MM.1S (cell line): ENCODE measurements at regions not wholly inside any gene's neighbourhood (a gene's known extent, or its start where the extent isn't known, plus 50 kb on each side); places are given as distances from the start of the nearest gene placed in this dataset.

ENCODE experiments used
- DNase-seq: peaks from one replicate; pipeline ENCODE4 v3.0.0-alpha.2; 2015
- H2AFZ ChIP-seq: fragments of 300-600 bp; sonication (generic); 2 replicates; pipeline ENCODE4 v1.6.0; 2016; ENCODE audit warnings: antibody characterized with exemption, low read length
- H3F3A ChIP-seq: fragments of 300-600 bp; sonication (generic); 2 replicates; pipeline ENCODE4 v1.6.1; 2016; ENCODE audit warnings: mild to moderate bottlenecking, antibody characterized with exemption, low read length, moderate library complexity, mixed read lengths; ENCODE audit not compliant: insufficient read depth
- H3K27ac ChIP-seq: fragments of 300-600 bp; sonication (generic); 2 replicates; pipeline ENCODE4 v1.5.1; 2016; ENCODE audit warnings: mild to moderate bottlenecking, low read length
- H3K27me3 ChIP-seq: fragments of 300-600 bp; sonication (generic); replicated peaks from 2 replicates; pipeline ENCODE4 v1.6.0; 2016; ENCODE audit warnings: low read length; ENCODE audit not compliant: insufficient read depth
- H3K36me3 ChIP-seq: fragments of 300-600 bp; sonication (generic); replicated peaks from 2 replicates; pipeline ENCODE4 v1.6.1; 2016; ENCODE audit warnings: mild to moderate bottlenecking, low read length, mixed read lengths; ENCODE audit not compliant: insufficient read depth
- H3K4me1 ChIP-seq: fragments of 300-600 bp; sonication (generic); 2 replicates; pipeline ENCODE4 v1.6.1; 2016; ENCODE audit warnings: low read length, mixed read lengths
- H3K4me2 ChIP-seq: fragments of 300-600 bp; sonication (generic); 2 replicates; pipeline ENCODE4 v1.6.0; 2016; ENCODE audit warnings: low read depth, low read length
- H3K4me3 ChIP-seq: fragments of 300-600 bp; sonication (generic); 2 replicates; pipeline ENCODE4 v1.5.1; 2016; ENCODE audit warnings: low read length, mixed read lengths
- H3K79me2 ChIP-seq: fragments of 300-600 bp; sonication (generic); 2 replicates; pipeline ENCODE4 v1.6.1; 2016; ENCODE audit warnings: mixed run types, low read length, mixed read lengths
- H3K9ac ChIP-seq: fragments of 300-600 bp; sonication (generic); 2 replicates; pipeline ENCODE4 v1.6.1; 2016; ENCODE audit warnings: low read length, mixed read lengths
- H3K9me2 ChIP-seq: fragments of 300-600 bp; sonication (generic); replicated peaks from 2 replicates; pipeline ENCODE4 v1.6.1; 2016; ENCODE audit warnings: mild to moderate bottlenecking, low read length, mixed read lengths; ENCODE audit not compliant: insufficient read depth
- H3K9me3 ChIP-seq: fragments of 300-600 bp; sonication (generic); replicated peaks from 2 replicates; pipeline ENCODE4 v1.6.1; 2016; ENCODE audit warnings: mild to moderate bottlenecking, low read length, mixed read lengths; ENCODE audit not compliant: insufficient read depth
- H4K20me1 ChIP-seq: fragments of 300-600 bp; sonication (generic); 2 replicates; pipeline ENCODE4 v1.6.1; 2016; ENCODE audit warnings: mild to moderate bottlenecking, low read length, moderate library complexity, mixed read lengths; ENCODE audit not compliant: insufficient read depth
- EZH2 ChIP-seq: fragments of 300-600 bp; sonication (generic); optimal IDR thresholded peaks from 2 replicates; pipeline ENCODE3; 2017; ENCODE audit warnings: low read depth, mild to moderate bottlenecking, antibody characterized with exemption, low read length, mixed read lengths
- EZH2phosphoT487 ChIP-seq: fragments of 300-600 bp; sonication (generic); IDR thresholded peaks from 2 replicates; pipeline ENCODE4 v1.6.1; 2018; ENCODE audit warnings: antibody characterized with exemption, low read length
- TF ChIP-seq, protein P1 (sequence below): fragments of 300-600 bp; sonication (generic); IDR thresholded peaks from 2 replicates; pipeline ENCODE4 v1.5.1; 2016; ENCODE audit warnings: antibody characterized with exemption, low read length, mixed read lengths

DNA sequence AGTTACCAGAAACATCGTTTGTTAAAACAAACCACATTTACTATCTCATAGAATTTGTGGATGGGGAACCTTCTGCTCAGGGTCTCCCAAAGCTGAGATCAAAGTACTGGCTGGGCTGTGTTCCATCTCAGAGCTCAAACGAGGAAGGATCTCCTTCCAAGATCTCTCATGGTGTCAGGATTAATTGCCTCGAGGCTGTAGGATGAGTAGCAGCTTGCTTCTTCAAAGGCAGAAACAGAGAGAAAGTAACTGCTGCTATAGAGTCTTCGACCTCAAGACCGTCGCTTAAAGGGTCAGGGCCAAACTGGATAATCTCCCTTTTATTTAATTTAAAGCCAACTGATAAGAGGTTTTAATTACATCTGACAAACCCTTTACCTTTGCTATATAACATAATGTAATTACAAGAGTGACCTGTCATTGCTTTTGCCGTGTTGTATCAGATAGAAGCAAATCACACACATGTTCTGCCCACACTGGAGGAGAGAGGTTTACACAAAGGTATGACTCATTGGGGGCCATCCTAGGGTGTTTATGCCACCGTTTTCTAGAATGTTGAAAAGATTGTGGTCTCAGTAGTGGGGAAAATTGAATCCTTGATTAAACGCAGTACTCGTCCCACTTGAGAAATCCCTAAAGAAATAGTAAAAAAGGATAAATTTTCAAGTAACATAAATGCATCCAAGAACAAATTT is 868.8 kb upstream of the TMEM132C start:
- TF ChIP-seq, protein P1, sequence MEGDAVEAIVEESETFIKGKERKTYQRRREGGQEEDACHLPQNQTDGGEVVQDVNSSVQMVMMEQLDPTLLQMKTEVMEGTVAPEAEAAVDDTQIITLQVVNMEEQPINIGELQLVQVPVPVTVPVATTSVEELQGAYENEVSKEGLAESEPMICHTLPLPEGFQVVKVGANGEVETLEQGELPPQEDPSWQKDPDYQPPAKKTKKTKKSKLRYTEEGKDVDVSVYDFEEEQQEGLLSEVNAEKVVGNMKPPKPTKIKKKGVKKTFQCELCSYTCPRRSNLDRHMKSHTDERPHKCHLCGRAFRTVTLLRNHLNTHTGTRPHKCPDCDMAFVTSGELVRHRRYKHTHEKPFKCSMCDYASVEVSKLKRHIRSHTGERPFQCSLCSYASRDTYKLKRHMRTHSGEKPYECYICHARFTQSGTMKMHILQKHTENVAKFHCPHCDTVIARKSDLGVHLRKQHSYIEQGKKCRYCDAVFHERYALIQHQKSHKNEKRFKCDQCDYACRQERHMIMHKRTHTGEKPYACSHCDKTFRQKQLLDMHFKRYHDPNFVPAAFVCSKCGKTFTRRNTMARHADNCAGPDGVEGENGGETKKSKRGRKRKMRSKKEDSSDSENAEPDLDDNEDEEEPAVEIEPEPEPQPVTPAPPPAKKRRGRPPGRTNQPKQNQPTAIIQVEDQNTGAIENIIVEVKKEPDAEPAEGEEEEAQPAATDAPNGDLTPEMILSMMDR: no peak
- TF ChIP-seq EZH2phosphoT487: no peak
- TF ChIP-seq EZH2: no peak
- Histone ChIP-seq H3K27me3 (no peaks in the 10 kb centered on the region), H3K79me2 (no peaks in the 10 kb centered on the region), H2AFZ (no peak overlapping the region), H3F3A (no peaks in the 10 kb centered on the region), H3K9me3 (no peaks in the 10 kb centered on the region), H3K36me3 (no peaks in the 10 kb centered on the region), H3K4me3 (no peak overlapping the region), H3K4me1 (no peaks in the 10 kb centered on the region), H3K9ac (no peak overlapping the region), H4K20me1 (no peaks in the 10 kb centered on the region), H3K9me2 (no peaks in the 10 kb centered on the region), H3K27ac (no peak overlapping the region), H3K4me2 (no peak overlapping the region)
- DNase-seq: no peak

DNA sequence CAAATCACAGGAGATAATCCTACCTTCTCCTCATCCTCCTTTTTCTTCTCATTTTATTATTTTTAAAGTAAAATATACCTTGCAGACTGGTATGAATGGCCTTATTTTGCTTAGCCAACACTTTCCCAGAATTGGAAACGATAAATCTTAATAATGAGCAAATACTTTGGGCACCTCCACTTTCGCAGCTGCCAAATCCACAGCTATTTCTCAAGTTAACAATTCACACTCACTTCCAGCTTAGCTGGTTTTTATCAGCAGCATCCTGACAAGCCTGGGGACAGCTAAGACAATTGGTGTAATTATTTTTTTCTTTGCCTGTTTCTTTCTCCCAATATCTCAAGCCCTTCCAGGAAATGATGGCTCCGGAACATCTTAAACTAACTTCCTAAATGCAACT is 867.5 kb upstream of the TMEM132C start:
- H2AFZ ChIP-seq: no peak overlapping the region
- H3K4me2 ChIP-seq: no peak overlapping the region
- no peak for DNase-seq
- H3K36me3 ChIP-seq: no peaks in the 10 kb centered on the region
- H3K79me2 ChIP-seq: no peaks in the 10 kb centered on the region
- H3K4me3 ChIP-seq: no peak overlapping the region
- no peaks in the 10 kb centered on the region for H3K4me1 ChIP-seq
- H3F3A ChIP-seq: no peaks in the 10 kb centered on the region
- H4K20me1 ChIP-seq: no peaks in the 10 kb centered on the region
- H3K27ac ChIP-seq: no peak overlapping the region
- H3K9ac ChIP-seq: no peak overlapping the region
- H3K9me2 ChIP-seq: no peaks in the 10 kb centered on the region
- TF ChIP-seq EZH2phosphoT487 (no peak), EZH2 (no peak)
- TF ChIP-seq, protein P1: no peak
- no peaks in the 10 kb centered on the region for H3K9me3 ChIP-seq
- H3K27me3 ChIP-seq: no peaks in the 10 kb centered on the region

DNA sequence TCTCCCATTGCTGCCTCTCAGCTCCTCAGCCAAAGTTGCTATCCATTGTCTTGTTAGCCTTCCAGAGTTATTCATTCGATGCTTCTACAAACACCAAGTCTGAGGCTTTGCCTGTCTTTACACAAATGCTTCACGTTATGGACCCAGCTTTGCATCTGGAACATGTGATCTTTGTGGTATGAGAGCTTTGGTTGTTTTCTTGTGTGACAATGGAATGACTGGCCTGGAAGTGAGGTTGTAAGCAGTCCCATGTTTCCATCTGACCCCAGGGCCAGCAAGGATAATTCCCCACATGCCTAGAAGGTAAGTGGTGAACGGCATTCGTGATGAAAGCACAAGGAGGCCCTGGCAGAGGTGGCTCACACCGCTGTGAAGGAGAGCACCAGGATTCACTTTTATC is 866.7 kb upstream of the TMEM132C start:
- TF ChIP-seq EZH2phosphoT487 (no peak), EZH2 (no peak)
- TF ChIP-seq, protein P1: no peak
- Histone ChIP-seq H3K4me1 (no peaks in the 10 kb centered on the region), H3K4me3 (no peak overlapping the region), H3K4me2 (no peak overlapping the region), H3K9me2 (no peaks in the 10 kb centered on the region), H3K9ac (no peak overlapping the region), H4K20me1 (no peaks in the 10 kb centered on the region), H3K9me3 (no peaks in the 10 kb centered on the region), H3F3A (no peaks in the 10 kb centered on the region), H3K27me3 (no peaks in the 10 kb centered on the region), H3K79me2 (no peaks in the 10 kb centered on the region), H3K36me3 (no peaks in the 10 kb centered on the region), H3K27ac (no peak overlapping the region), H2AFZ (no peak overlapping the region)
- DNase-seq: no peak
